IMR-90 (cell line): ENCODE measurements at regions not wholly inside any gene's neighbourhood (a gene's known extent, or its start where the extent isn't known, plus 50 kb on each side); places are given as distances from the start of the nearest gene placed in this dataset.
"Not testable (repeated sequence)": the region's sequence is repeated elsewhere in the genome, so short reads cannot be mapped to it uniquely, and the experiment has no call there.

Experiments
- ATAC-seq: fragments of 200-7000 bp; cut with Tn5 transposase; 2 replicates; pipeline ENCODE4 v1.9.1; 2020; ENCODE audit warnings: low read depth, mild to moderate bottlenecking, moderate library complexity
- BruUV-seq: library from RNA; stranded (reverse); fragments of 400-500 nt; replicated peaks from 2 replicates; lab custom pipeline; 2021; lab: Mats Ljungman, UMichigan
- CTCF ChIA-PET: fragments of 300-600 bp; formaldehyde crosslinking; extraction: SDS; loops from one replicate; lab custom pipeline; 2021; ENCODE audit warnings: antibody characterized with exemption; lab: Yijun Ruan, JAX
- POLR2A ChIA-PET: fragments of 300-600 bp; sonication (Branson Sonifier 250); formaldehyde crosslinking; loops from one replicate; lab custom pipeline; 2022; ENCODE audit warnings: antibody characterized with exemption; ENCODE audit not compliant: unreplicated experiment; lab: Charles Lee
- DNase-seq: peaks from one replicate; pipeline ENCODE4 v3.0.0; 2013
- H2AFZ ChIP-seq: replicated peaks from 2 replicates; pipeline ENCODE3; 2013; ENCODE audit warnings: low read length, mild to moderate bottlenecking; ENCODE audit not compliant: poor library complexity
- H2AK5ac ChIP-seq: 2 replicates; pipeline ENCODE4 v1.6.1; 2013; ENCODE audit warnings: low read depth, low read length, inconsistent platforms
- H2AK9ac ChIP-seq: replicated peaks from 2 replicates; pipeline ENCODE3; 2013; ENCODE audit warnings: mild to moderate bottlenecking, low read depth, low read length, moderate library complexity; ENCODE audit not compliant: poor library complexity
- H2BK120ac ChIP-seq: 2 replicates; pipeline ENCODE4 v1.6.1; 2013; ENCODE audit warnings: low read depth, low read length, inconsistent platforms
- H2BK15ac ChIP-seq: 3 replicates; pipeline ENCODE4 v1.6.1; 2013; ENCODE audit warnings: low read depth, low read length, inconsistent platforms
- H2BK20ac ChIP-seq: 2 replicates; pipeline ENCODE4 v1.6.1; 2013; ENCODE audit warnings: low read depth, mild to moderate bottlenecking, inconsistent platforms, low read length, moderate library complexity
- H2BK5ac ChIP-seq: 2 replicates; pipeline ENCODE4 v1.6.1; 2013; ENCODE audit warnings: mild to moderate bottlenecking, low read depth, low read length, inconsistent platforms; ENCODE audit not compliant: poor library complexity, severe bottlenecking
- H3K14ac ChIP-seq: replicated peaks from 2 replicates; pipeline ENCODE4 v1.6.1; 2013; ENCODE audit warnings: low read depth, low read length, inconsistent platforms
- H3K18ac ChIP-seq: 2 replicates; pipeline ENCODE4 v1.6.1; 2013; ENCODE audit warnings: low read depth, low read length, control low read depth
- H3K23ac ChIP-seq: 2 replicates; pipeline ENCODE4 v1.6.1; 2013; ENCODE audit warnings: low read depth, low read length, inconsistent platforms
- H3K27ac ChIP-seq: 2 replicates; pipeline ENCODE4 v1.5.1; 2013; ENCODE audit warnings: mild to moderate bottlenecking, control low read depth, low read length; ENCODE audit not compliant: insufficient read depth
- H3K27me3 ChIP-seq: 2 replicates; pipeline ENCODE4 v1.6.1; 2013; ENCODE audit warnings: low read length; ENCODE audit not compliant: control insufficient read depth, insufficient read depth
- H3K36me3 ChIP-seq: 2 replicates; pipeline ENCODE4 v1.6.1; 2013; ENCODE audit warnings: low read length, mixed read lengths; ENCODE audit not compliant: control insufficient read depth, insufficient read depth
- H3K4ac ChIP-seq: 2 replicates; pipeline ENCODE4 v1.6.1; 2013; ENCODE audit warnings: low read depth, low read length, inconsistent platforms
- H3K4me1 ChIP-seq: 2 replicates; pipeline ENCODE4 v1.6.1; 2013; ENCODE audit warnings: low read length, mixed read lengths; ENCODE audit not compliant: control insufficient read depth, insufficient read depth
- H3K4me2 ChIP-seq: 2 replicates; pipeline ENCODE4 v1.6.1; 2013; ENCODE audit warnings: low read depth, mild to moderate bottlenecking, control low read depth, low read length, moderate library complexity
- H3K4me3 ChIP-seq: 2 replicates; pipeline ENCODE4 v1.5.1; 2013; ENCODE audit warnings: low read depth, mild to moderate bottlenecking, control low read depth, low read length, moderate library complexity; ENCODE audit not compliant: insufficient read depth
- H3K56ac ChIP-seq: 2 replicates; pipeline ENCODE4 v1.6.1; 2013; ENCODE audit warnings: low read length, inconsistent platforms; ENCODE audit not compliant: insufficient read depth; ENCODE audit errors: extremely low read depth
- H3K79me1 ChIP-seq, 2 experiments: 2 replicates each; pipeline ENCODE4 v1.6.1; 2013; ENCODE audit warnings: low read length in 2 of 2, inconsistent platforms in 1 of 2, low read depth in 1 of 2
- H3K9ac ChIP-seq: 2 replicates; pipeline ENCODE4 v1.6.1; 2013; ENCODE audit warnings: low read depth, low read length, control low read depth
- H3K9me1 ChIP-seq: 2 replicates; pipeline ENCODE4 v1.6.1; 2013; ENCODE audit warnings: low read length, inconsistent platforms; ENCODE audit not compliant: insufficient read depth
- H3K9me3 ChIP-seq: 2 replicates; pipeline ENCODE4 v1.6.1; 2013; ENCODE audit warnings: low read length; ENCODE audit not compliant: control insufficient read depth, insufficient read depth
- H4K20me1 ChIP-seq: 2 replicates; pipeline ENCODE4 v1.6.1; 2013; ENCODE audit warnings: low read length, inconsistent platforms; ENCODE audit not compliant: insufficient read depth
- H4K5ac ChIP-seq: 2 replicates; pipeline ENCODE4 v1.6.1; 2013; ENCODE audit warnings: mild to moderate bottlenecking, low read depth, low read length, control low read depth
- H4K8ac ChIP-seq, 2 experiments: 2 replicates each; pipeline ENCODE4 v1.6.1; 2013; ENCODE audit warnings: low read depth in 2 of 2, low read length in 2 of 2, control low read depth in 1 of 2, inconsistent platforms in 1 of 2
- H4K91ac ChIP-seq: 2 replicates; pipeline ENCODE4 v1.6.1; 2013; ENCODE audit warnings: low read depth, low read length, inconsistent platforms; ENCODE audit not compliant: insufficient read depth
- dilution Hi-C: fragments of 300-500 bp; cut with HindIII; formaldehyde crosslinking; loops from one replicate; pipeline ENCODE4 v1.14.3; 2018; ENCODE audit warnings: low sequenced_read_pairs; ENCODE audit not compliant: unreplicated experiment
- in situ Hi-C: fragments of 300-500 bp; cut with MboI; formaldehyde crosslinking; loops from 3 replicates; pipeline ENCODE4 v1.14.3; 2019; ENCODE audit warnings: low sequenced_read_pairs, inconsistent platforms, mixed read lengths
- intact Hi-C: fragments of 100-400 bp; cut with micrococcal nuclease; formaldehyde crosslinking; loops from 2 replicates; pipeline ENCODE4 v1.10.0; 2022

DNA sequence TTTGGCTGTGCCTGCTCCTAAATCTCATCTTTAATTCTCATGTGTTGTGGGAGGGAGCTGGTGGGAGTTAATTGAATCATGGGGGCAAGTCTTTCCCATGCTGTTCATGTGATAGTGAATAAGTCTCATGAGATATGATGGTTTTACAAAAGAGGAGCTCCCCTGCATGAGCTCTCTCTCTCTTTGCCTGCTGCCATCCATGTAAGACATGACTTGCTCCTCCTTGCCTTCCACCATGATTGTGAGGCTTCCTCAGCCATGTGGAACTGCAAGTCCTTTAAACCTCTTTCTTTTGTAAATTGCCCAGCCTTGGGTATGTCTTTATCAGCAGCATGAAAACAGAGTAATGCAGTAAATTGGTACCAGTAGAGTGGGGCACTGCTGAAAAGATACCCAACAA, 110.6 kb upstream of the SYT10 start:
- H3K18ac ChIP-seq, H4K20me1 ChIP-seq, H4K91ac ChIP-seq, H3K4me1 ChIP-seq, BruUV-seq, H2AK9ac ChIP-seq, H2BK5ac ChIP-seq, ATAC-seq, H3K9ac ChIP-seq, H4K5ac ChIP-seq, H3K36me3 ChIP-seq, H3K9me3 ChIP-seq, POLR2A ChIA-PET, H4K8ac ChIP-seq, H3K14ac ChIP-seq, H2BK120ac ChIP-seq, dilution Hi-C loops, H3K9me1 ChIP-seq, H2AK5ac ChIP-seq, H2BK15ac ChIP-seq, H3K4ac ChIP-seq, CTCF ChIA-PET, H3K27ac ChIP-seq, DNase-seq, H2BK20ac ChIP-seq, H3K23ac ChIP-seq, H3K4me3 ChIP-seq, H3K4me2 ChIP-seq, in situ Hi-C loops, H2AFZ ChIP-seq, H3K79me1 ChIP-seq, intact Hi-C loops, H3K27me3 ChIP-seq, H3K56ac ChIP-seq: not testable (repeated sequence)
